Transverse colon (tissue), 4 donors: ENCODE measurements at regions not wholly inside any gene's neighbourhood (a gene's known extent, or its start where the extent isn't known, plus 50 kb on each side); places are given as distances from the start of the nearest gene placed in this dataset.

Experiments used
- DNase-seq: peaks from one replicate; pipeline ENCODE4 v3.0.0-alpha.2; 2019
- H3K27ac ChIP-seq, 4 donors: fragments of 200-600 bp; sonication (generic); 2 replicates each; pipeline ENCODE4 v1.5.1; 2016 to 2018; ENCODE audit warnings: inconsistent platforms in 4 of 4
- H3K27me3 ChIP-seq: fragments of 200-600 bp; sonication (generic); 2 replicates; pipeline ENCODE4 v1.5.1; 2017; ENCODE audit warnings: inconsistent platforms
- H3K36me3 ChIP-seq, 4 donors: fragments of 200-600 bp; sonication (generic); 2 replicates each; pipeline ENCODE4 v1.5.1; 2017 to 2019; ENCODE audit warnings: inconsistent platforms in 4 of 4
- H3K4me1 ChIP-seq, 4 donors: fragments of 200-600 bp; sonication (generic); 2 replicates each; pipeline ENCODE4 v1.5.1; 2017 to 2020; ENCODE audit warnings: inconsistent platforms in 4 of 4
- H3K4me3 ChIP-seq, 4 donors: fragments of 200-600 bp; sonication (generic); 1 replicate in 1 of 4; 2 replicates in 3 of 4; pipeline versions ENCODE4 v1.5.1 to v1.6.1; 2017 to 2019; ENCODE audit warnings: inconsistent platforms in 4 of 4
- H3K9me3 ChIP-seq, 2 donors: fragments of 200-600 bp; sonication (generic); 2 replicates each; pipeline ENCODE4 v1.5.1; 2017 to 2019; ENCODE audit warnings: inconsistent platforms in 2 of 2
- EP300 ChIP-seq: sonication (generic); formaldehyde crosslinking; IDR thresholded peaks from one replicate; pipeline ENCODE4 v1.6.1; 2017; ENCODE audit warnings: antibody characterized with exemption, low read depth
- POLR2A ChIP-seq: fragments of 450-650 bp; IDR thresholded peaks from one replicate; pipeline ENCODE4 v1.6.1; 2016; ENCODE audit warnings: antibody characterized with exemption, mild to moderate bottlenecking, moderate library complexity
- POLR2AphosphoS5 ChIP-seq, 3 donors: sonication (generic); formaldehyde crosslinking; IDR thresholded peaks; one replicate each; pipeline ENCODE4 v1.6.1; 2016; ENCODE audit warnings: antibody characterized with exemption in 3 of 3
- WGBS, 2 donors: methylation state at CpG; one replicate each; pipeline ENCODE4 v1.1.5; 2018; ENCODE audit warnings: low coverage in 1 of 2; 5-methylcytosine and 5-hydroxymethylcytosine counted together
- in situ Hi-C, 4 donors: fragments of 200-750 bp; cut with MboI; loops; one replicate each; pipeline versions ENCODE4 v1.15.0 to v1.15.1; 2017; ENCODE audit warnings: low sequenced_read_pairs in 3 of 4, low pct_ligation_motif_present in 1 of 4, low pct_unique_long_range_greater_than_20kb in 1 of 4
- intact Hi-C: fragments of 100-400 bp; cut with DNase I; formaldehyde crosslinking; loops from one replicate; pipeline ENCODE4 v1.15.1; 2023; ENCODE audit warnings: low total_unique reads
- TF ChIP-seq, protein P1 (sequence below), 5 experiments: fragments of 200-600 bp in 3 of 5; fragments of 450-650 bp in 2 of 5; sonication (generic) in 3 of 5; IDR thresholded peaks; 1 replicate in 2 of 5; 2 replicates in 3 of 5; pipeline ENCODE4 v1.5.1; 2016 to 2017; ENCODE audit warnings: antibody characterized with exemption in 5 of 5, inconsistent platforms in 3 of 5, mild to moderate bottlenecking in 2 of 5, moderate library complexity in 1 of 5

DNA sequence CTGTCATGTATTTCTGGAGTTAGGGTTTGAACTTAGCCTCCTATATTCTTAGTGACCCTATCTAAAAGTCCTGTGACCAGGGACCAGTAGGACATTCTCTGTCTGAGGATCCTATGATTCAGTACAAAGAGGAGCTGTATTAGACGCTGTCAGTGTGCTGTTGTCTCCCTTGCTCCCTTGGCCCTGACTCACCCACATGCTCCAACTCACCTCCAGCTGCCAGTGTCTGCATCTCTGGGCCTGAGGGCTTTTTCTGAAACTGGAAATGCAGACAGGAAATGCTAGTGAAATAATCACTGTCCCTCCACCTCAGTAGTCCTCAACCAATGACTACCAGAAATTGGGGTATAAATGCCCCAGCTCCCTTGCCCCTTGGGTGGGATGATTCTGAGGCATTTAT lies 535.3 kb upstream of the RPS6KA3 start:
- WGBS, 2 donors = 87% methylated on average over 1 of the region's 1 CpG; no CpG with 5 or more reads in 1 of the 2 donors
- H3K27ac ChIP-seq = no peak overlapping the region
- intact Hi-C loops (no loop called here), in situ Hi-C loops (loop anchor here in 1 of 4 donors (25.0 kb wide), 1 partner anchor 110 kb away; no protein-coding TSS in a partner anchor)
- no peak for DNase-seq
- no peaks in the 10 kb centered on the region for H3K4me1 ChIP-seq
- no peaks in the 10 kb centered on the region for H3K27me3 ChIP-seq
- H3K36me3 ChIP-seq = no peaks in the 10 kb centered on the region
- H3K9me3 ChIP-seq = no peaks in the 10 kb centered on the region
- TF ChIP-seq, protein P1, sequence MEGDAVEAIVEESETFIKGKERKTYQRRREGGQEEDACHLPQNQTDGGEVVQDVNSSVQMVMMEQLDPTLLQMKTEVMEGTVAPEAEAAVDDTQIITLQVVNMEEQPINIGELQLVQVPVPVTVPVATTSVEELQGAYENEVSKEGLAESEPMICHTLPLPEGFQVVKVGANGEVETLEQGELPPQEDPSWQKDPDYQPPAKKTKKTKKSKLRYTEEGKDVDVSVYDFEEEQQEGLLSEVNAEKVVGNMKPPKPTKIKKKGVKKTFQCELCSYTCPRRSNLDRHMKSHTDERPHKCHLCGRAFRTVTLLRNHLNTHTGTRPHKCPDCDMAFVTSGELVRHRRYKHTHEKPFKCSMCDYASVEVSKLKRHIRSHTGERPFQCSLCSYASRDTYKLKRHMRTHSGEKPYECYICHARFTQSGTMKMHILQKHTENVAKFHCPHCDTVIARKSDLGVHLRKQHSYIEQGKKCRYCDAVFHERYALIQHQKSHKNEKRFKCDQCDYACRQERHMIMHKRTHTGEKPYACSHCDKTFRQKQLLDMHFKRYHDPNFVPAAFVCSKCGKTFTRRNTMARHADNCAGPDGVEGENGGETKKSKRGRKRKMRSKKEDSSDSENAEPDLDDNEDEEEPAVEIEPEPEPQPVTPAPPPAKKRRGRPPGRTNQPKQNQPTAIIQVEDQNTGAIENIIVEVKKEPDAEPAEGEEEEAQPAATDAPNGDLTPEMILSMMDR (IDR thresholded peaks at IDR 0.05) = no peak
- TF ChIP-seq EP300 (no peak), POLR2AphosphoS5 (IDR thresholded peaks at IDR 0.05) (no peak), POLR2A (no peak)
- no peak overlapping the region for H3K4me3 ChIP-seq

DNA sequence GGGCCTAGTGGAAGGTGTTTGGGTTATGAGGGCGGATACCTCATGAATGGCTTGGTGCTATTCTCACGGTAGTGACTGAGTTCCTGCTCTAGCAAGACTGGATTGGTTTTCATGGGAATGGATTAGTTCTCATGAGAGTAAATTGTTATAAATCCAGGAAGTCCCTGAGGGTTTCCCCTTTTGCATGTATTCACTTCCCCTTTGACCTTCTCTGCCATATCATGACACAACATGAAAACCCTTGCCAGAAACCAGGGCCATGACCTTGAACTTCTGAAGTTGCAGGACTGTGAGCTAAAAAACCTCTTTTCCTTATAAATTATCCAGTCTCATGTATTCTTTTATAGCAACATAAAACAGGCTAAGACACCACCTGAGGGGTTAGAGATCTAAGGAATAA lies 529.7 kb upstream of the RPS6KA3 start:
- no peak for DNase-seq
- Histone ChIP-seq H3K27ac (no peak overlapping the region), H3K27me3 (no peaks in the 10 kb centered on the region), H3K9me3 (no peaks in the 10 kb centered on the region), H3K36me3 (no peaks in the 10 kb centered on the region), H3K4me3 (no peak overlapping the region), H3K4me1 (no peaks in the 10 kb centered on the region)
- in situ Hi-C loops (no loop called here), intact Hi-C loops (loop anchor here (10.0 kb wide), 1 partner anchor 398 kb away; no protein-coding TSS in a partner anchor)
- 59% methylated on average over 2 of the region's 2 CpGs; no CpG with 5 or more reads in 1 of the 2 donors for WGBS, 2 donors
- no peak for TF ChIP-seq POLR2AphosphoS5 (IDR thresholded peaks at IDR 0.05)
- no peak for TF ChIP-seq EP300
- TF ChIP-seq POLR2A = no peak
- TF ChIP-seq, protein P1 (IDR thresholded peaks at IDR 0.05) = no peak

DNA sequence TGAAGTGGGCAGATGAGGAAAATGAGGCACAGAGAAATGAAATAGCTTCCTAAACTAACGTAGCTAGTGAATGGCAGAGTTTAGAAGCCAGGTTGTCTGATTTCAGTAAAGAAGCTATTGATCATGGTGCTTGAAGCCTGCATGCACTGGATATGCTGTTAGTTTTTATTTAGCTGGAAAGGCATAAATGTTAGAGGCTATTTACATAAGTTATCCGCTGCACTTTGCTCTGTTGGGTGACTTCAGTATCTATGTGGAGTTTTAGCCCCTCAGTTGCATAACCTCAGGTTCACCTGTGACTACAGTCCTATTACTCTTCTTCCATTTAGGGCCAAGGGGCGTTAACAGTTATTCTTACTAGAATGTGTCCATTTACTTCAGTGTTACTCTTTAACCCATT lies 522.4 kb upstream of the RPS6KA3 start:
- no peak for TF ChIP-seq EP300
- TF ChIP-seq, protein P1 (IDR thresholded peaks at IDR 0.05) = no peak
- TF ChIP-seq POLR2AphosphoS5 (IDR thresholded peaks at IDR 0.05) = no peak
- TF ChIP-seq POLR2A = no peak
- in situ Hi-C loops (no loop called here), intact Hi-C loops (no loop called here)
- H3K27me3 ChIP-seq = no peaks in the 10 kb centered on the region
- no peaks in the 10 kb centered on the region for H3K36me3 ChIP-seq
- H3K9me3 ChIP-seq = no peaks in the 10 kb centered on the region
- H3K4me1 ChIP-seq = no peaks in the 10 kb centered on the region
- 53% methylated on average over 3 of the region's 3 CpGs; no CpG with 5 or more reads in 1 of the 2 donors for WGBS, 2 donors
- H3K4me3 ChIP-seq = no peak overlapping the region
- no peak for DNase-seq
- H3K27ac ChIP-seq = no peak overlapping the region

DNA sequence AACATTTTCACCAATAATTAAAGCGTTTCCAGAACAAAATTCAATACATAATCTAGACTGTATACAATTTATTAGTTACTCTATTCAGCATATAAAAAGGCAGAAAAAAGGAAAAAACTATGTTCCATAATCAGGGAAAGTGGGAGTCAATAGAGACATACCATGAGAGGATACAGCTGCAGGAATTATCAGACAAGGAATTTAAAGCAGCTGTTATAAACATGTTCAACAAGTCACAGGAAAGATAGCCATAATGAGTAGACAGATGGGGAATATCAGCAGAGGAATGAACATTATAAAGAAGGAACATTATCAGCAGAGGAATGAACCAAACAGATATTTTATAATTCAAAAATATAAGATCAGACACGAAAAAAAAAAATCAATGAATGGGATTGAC lies 500.6 kb upstream of the RPS6KA3 start:
- no peaks in the 10 kb centered on the region for H3K9me3 ChIP-seq
- no peak overlapping the region for H3K4me3 ChIP-seq
- in situ Hi-C loops (no loop called here), intact Hi-C loops (no loop called here)
- H3K36me3 ChIP-seq = no peaks in the 10 kb centered on the region
- H3K27me3 ChIP-seq = no peaks in the 10 kb centered on the region
- TF ChIP-seq, protein P1 (IDR thresholded peaks at IDR 0.05) = no peak
- no peak for TF ChIP-seq POLR2A
- no peak for TF ChIP-seq EP300
- TF ChIP-seq POLR2AphosphoS5 (IDR thresholded peaks at IDR 0.05) = no peak
- no peak overlapping the region for H3K27ac ChIP-seq
- WGBS, 2 donors = 59 to 62% methylated on average over 2 of the region's 2 CpGs
- no peak for DNase-seq
- H3K4me1 ChIP-seq = no peaks in the 10 kb centered on the region
